CD4-positive, alpha-beta T cell treated with Interleukin-6 at 100 ng/mL for 8 hours (primary cell): ENCODE measurements at regions not wholly inside any gene's neighbourhood (a gene's known extent, or its start where the extent isn't known, plus 50 kb on each side); places are given as distances from the start of the nearest gene placed in this dataset.
"Not testable (repeated sequence)": the region's sequence is repeated elsewhere in the genome, so short reads cannot be mapped to it uniquely, and the experiment has no call there.

Experiments
- DNase-seq: peaks from one replicate; pipeline ENCODE4 v3.0.0-alpha.2; 2020; ENCODE audit warnings: mixed read lengths, low spot score

DNA sequence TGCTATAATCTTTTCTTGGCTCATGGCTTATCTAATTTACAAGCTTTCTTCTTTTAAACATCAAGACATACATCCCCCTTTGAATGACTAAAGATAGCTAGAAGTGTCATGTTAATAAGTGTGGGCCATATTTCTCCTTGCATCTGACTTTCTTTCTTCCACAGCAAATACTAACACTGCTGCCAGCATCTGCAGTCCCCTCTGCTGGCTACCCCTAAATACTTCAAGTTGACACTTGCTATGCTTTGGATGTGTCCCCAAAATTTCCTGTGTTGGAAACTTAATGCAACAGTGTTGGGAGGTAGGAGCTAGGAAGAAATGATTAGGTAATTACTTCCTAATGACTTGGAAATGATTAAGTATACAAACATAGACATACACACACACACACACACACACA is 459.0 kb upstream of the ST8SIA4 start:
- no peak for DNase-seq

GRCh38 chr5:101346906-101347305 is 443.8 kb upstream of the ST8SIA4 start:
- no peak for DNase-seq

DNA sequence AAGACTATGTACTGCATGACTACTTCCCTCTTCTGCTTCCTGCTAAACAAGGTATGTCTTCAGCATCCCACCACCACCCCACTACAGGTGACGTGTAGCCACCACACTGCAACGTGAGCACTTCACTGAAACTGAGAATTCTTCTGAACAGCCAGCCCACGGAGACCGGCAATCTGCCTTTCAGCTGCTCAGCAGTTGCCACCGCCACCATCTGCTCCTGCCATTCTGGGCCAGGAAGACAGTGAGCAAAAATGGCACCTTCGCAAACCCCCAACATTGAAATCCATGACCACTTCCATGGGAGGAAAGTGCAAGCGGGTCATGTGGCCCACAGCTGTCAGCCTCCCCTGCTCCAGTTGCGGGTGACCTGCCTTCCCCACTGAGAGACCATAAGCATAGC is 443.4 kb upstream of the ST8SIA4 start:
- no peak for DNase-seq

DNA sequence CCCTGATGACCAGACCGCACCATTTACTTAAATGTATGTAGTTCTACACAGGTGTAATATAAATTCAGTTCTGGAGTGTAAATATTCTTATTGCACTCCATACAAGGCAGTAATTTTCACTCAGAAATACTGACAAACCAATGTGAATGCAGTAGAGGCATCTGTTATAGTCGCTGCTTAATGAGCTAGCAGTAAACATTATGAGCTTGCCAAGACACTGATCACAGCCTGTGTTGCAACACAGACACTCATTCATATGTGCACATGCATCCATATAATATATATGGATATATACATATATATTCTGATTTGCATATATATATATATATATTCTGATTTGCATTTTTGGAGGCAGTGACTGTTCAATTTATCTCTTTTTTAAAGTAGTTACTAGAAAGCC is 435.1 kb upstream of the ST8SIA4 start:
- DNase-seq = no peak

DNA sequence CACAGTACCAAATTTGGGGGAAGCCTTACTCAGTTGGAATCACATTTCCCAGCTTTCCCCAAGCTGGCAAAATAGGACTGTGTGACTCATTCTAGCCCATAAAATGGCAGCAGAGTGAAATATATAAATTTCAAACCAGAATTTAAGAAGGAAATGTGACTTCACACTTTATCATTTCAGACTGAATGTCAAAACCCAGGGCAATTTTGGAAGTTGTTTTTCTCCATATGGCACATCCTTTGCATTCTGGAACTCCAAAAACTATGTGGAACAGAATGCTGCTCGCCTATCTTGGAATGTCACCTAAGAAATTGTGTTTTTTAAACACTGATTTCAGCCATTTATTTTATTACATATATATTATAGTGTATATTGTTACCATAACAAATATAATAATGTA is 424.7 kb upstream of the ST8SIA4 start:
- DNase-seq = no peak

DNA sequence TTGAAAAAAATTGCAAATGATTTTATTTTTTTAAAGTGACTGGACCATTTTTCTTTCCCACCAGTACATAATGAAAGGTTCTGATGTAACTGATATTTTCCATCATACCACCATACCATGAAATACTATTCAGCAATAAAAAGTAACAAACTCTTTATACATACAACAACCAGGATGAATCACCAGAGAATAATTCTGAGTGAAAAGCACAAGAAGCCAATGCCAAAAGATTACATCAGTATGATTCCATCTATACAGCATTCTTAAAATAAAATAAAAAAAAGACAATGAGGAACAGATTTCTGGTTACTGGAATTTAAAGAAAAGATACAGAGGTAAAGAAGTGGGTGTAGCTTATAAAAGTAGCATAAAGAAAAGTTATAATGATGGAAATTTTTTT is 423.7 kb upstream of the ST8SIA4 start:
- DNase-seq = no peak

DNA sequence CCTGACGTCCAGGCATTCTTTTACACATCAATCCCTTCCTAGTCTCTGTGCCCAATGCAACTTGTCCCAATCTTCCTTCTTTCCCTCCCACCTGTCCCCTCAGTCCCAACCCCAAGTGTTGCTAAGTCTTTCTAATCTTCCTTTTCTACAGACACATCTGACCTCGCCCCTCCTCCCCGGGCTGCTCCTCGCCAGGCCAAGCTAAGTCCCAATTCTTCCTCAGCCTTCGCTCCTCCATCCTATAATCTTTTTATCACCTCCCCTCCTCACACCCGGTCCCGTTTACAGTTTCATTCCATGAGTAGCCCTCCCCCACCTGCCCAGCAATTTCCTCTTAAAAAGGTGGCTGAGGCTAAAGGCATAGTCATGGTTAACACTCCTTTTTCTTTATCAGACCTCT is 413.3 kb upstream of the ST8SIA4 start:
- DNase-seq = not testable (repeated sequence)

DNA sequence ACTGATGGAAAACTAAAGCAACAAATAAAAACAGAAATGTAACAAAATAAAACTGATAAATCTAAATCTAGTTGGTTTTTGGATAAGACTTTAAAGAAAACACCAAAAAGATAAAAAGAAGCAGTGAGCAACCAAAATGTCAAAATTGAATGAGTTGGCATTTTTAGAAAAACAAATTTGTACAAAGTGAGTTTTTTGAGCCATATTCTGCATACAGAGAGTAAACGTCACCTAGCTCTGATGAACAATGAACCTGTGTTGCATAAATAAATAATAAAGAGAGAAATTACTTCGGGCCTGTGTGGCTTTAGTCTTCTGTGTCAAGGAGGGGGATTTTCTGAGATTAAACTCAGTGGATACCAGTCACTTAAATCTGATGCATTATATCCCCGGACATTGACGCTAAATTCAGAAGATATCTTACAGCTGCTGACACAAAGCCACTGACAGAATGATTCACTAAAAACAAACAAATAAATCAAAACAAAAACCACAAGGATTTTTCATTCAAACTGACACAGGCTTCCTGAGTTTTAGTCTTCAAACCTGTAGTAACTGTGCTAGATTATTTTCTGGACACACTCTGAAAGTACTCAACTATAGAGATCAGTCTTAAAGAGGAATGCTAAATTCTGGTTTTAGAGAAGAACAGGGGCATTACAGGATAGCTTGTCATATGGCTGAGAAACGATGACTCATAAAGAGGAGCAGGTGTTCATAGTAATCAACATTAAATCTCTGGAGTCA is 403.5 kb upstream of the ST8SIA4 start:
- no peak for DNase-seq

DNA sequence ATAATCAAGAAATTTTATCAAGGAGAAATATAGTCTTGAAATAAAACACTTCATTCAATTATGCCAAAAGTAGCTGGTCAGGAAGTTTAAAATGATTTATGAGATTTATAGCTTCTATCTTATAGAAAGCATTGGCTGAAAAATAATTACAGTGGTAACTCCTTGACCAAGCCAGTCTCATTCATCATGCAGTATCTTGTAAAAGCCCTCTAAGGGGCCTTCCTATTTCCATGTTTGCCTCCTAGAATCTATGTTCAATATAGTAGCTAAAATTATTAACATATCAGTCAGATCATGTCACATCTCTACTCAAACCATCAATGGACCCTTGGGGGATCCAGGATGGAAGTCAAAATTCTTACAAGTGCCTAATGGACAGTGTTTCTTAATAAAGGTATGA is 393.4 kb upstream of the ST8SIA4 start:
- no peak for DNase-seq

GRCh38 chr5:101292199-101292598 is 389.1 kb upstream of the ST8SIA4 start:
- DNase-seq = no peak

DNA sequence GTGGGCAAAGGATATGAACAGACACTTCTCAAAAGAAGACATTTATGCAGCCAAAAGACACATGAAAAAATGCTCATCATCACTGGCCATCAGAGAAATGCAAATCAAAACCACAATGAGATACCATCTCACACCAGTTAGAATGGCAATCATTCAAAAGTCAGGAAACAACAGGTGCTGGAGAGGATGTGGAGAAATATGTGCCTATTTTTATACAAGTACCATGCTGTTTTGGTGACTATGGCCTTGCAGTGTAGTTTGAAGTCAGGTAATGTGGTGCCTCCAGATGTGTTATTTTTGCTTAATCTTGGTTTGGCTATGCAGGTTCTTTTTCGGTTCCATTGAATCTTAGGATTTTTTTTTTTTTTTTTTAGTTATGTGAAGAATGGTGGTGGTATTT is 387.7 kb upstream of the ST8SIA4 start:
- DNase-seq = not testable (repeated sequence)

DNA sequence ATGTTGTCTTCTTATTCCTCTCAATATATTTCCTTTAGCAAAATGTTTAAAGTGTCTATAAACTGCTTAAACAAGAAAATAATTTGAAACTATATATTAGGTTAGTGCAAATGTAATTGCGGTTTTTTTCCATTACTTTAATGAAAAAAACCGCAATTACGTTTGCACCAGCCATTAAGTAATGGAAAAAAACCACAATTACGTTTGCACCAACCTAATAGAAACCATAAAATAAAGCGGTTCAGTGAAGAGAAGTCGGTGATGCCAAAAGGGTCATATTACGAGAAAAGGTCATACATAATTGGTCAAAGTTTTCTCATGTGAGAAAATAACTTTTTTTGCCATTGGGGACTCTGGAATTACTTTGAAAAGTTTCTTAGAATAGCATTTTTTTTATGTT is 385.6 kb upstream of the ST8SIA4 start:
- DNase-seq = no peak

- no peak for DNase-seq
Observed at GRCh38 chr5:101284736-101285375, 381.8 kb upstream of the ST8SIA4 start.

DNA sequence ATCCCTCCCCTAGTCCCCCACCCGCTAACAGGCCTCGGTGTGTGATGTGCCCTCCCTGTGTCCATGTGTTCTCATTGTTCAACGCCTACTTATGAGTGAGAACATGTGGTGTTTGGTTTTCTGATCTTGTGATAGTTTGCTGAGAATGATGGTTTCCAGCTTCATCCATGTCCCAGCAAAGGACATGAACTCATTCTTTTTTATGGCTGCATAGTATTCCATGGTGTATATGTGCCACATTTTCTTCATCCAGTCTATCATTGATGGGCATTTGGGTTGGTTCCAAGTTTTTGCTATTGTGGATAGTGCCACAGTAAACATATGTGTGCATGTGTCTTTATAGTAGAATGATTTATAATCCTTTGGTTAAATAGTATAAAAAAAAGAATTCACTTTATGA is 380.9 kb upstream of the ST8SIA4 start:
- not testable (repeated sequence) for DNase-seq

GRCh38 chr5:101278917-101279316 is 375.8 kb upstream of the ST8SIA4 start:
- no peak for DNase-seq

GRCh38 chr5:101278011-101278687 is 375.1 kb upstream of the ST8SIA4 start:
- DNase-seq = no peak

GRCh38 chr5:101271945-101272344 is 368.9 kb upstream of the ST8SIA4 start:
- no peak for DNase-seq

DNA sequence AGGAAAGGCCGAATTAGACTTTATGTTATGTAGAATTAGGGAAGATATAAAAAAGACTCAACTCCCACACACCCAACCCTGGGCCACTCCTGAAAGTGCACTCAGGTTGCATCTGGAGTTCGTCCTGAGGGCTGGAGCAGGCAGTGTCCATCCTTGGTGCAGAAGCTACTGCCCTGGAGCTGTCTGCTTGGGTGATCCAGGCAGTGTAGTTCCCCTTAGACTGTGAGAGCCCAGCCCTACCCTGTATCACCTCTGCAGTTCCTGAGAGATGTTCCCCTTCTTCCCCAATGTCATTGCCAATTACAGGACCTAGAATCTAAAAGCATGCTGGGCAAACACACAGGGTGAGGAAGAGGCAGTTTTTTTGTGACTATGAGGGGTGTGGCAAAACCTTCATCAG is 368.3 kb upstream of the ST8SIA4 start:
- DNase-seq = no peak

DNA sequence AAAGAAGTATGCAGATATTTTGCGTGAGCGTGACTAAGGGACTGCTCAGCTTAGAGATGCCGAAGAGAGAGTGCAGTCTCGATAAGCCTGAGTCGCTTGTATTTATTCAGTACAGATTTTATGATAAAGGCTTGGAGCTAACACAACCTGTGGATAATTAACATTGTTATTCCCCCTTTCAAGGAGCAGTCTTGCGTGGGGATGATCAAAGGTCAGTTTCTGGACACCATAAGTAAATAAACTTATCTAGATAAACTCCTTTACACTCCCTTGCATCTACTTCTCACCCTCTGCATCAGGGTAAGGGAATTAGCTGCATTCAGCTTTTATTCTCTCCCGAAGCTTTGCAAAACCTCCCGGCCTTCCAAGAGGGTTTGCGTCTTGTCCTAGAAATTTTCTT is 357.8 kb upstream of the ST8SIA4 start:
- DNase-seq = no peak

DNA sequence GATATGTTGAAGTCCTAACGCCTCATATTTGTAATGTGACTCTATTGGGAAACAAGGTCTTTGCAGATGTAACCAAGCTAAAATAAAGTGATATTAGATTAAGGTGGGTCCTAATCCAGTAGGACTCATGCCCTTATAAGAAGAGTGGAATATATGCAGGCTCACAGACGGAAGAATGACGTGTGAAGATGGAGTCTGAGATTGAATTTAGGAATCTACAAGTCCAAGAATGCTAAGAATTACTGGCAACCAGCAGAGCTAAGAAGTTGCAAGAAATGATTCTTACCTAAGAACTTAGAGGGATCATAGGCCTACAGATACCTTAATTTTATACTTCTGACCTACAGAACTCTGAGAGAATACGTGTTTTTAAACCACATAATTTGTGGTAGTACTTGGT is 350.0 kb upstream of the ST8SIA4 start:
- DNase-seq = no peak

DNA sequence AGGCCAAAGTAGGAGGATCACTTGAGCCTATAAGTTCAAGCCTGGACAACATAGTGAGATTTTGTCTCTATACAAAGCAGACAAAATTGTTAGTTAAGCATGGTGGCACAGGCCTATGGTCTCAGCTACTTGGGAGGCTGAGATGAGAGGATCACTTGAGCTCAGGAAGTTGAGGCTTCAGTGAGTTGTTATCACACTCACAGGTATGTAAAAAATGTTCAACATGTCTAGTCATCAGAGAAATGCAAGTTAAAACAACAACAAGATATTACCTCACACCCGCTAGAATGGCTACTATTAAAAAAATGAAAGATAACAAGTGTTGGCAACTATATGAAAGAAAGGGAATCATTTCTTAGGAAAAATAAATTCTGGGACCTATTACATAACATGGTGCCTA is 341.5 kb upstream of the ST8SIA4 start:
- DNase-seq = no peak

DNA sequence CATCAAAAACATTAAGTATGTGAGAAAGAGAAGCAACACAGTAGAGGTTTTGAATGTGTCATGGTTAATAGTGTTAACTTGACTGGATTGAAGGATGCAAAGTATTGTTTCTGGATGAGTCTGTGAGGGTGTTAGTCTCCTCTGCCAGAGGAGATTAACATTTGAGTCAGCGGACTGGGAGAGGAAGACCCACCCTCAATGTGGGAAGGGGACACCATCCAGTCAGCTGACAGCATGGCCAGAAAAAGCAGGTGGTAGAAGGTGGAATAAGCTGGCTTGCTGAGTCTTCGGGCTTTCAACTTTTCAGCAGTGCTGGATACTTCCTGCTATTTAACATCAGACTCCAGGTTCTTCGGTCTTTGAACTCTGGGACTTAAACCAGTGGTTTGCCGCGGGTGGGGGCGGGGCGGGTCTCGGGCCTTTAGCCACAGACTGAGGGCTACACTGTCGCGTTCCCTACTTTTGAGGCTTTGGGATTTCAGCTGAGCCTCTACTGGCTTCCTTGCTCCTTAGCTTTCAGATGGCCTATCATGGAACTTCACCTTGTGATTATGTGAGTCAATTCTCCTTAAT is 309.9 kb upstream of the ST8SIA4 start:
- no peak for DNase-seq

DNA sequence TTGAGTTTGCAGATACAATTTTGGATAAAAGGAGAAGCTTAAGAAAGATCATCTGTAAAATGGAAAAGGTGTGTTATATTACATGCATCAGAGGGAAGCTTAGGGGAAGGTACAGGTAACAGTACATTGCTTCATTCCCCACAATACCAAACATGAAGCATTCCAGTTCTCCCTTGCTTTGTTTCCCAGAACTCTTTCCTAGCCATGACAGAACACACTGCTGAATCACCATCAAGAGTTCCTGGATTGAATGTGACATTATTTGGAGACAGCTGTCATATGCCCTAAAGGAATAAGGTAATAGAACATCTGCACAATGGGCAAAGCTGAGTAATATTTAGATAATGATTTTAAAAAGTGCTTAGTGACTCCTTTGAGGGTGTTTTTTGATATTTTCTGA is 303.5 kb upstream of the ST8SIA4 start:
- no peak for DNase-seq
